Adrenal gland (tissue), 9 donors: ENCODE measurements at regions not wholly inside any gene's neighbourhood (a gene's known extent, or its start where the extent isn't known, plus 50 kb on each side); places are given as distances from the start of the nearest gene placed in this dataset.

Experiments used
- DNase-seq, 7 donors: peaks; one replicate each; pipeline ENCODE4 v3.0.0-alpha.2; 2019 to 2020
- H3K27ac ChIP-seq, 5 donors: fragments of 200-600 bp; sonication (generic) in 4 of 5; 1 replicate in 3 of 5; 2 replicates in 2 of 5; pipeline versions ENCODE4 v1.5.1 to v1.8.0; 2016 to 2020; ENCODE audit warnings: mild to moderate bottlenecking in 1 of 5
- H3K27me3 ChIP-seq: fragments of 200-600 bp; 2 replicates; pipeline ENCODE4 v1.8.0; 2021
- H3K36me3 ChIP-seq, 2 donors: fragments of 200-600 bp; replicated peaks in 1 of 2; 1 replicate in 1 of 2; 2 replicates in 1 of 2; pipeline versions ENCODE4 v1.5.1 to v1.8.0; 2018 to 2022
- H3K4me1 ChIP-seq, 2 donors: fragments of 200-600 bp; replicated peaks in 1 of 2; 1 replicate in 1 of 2; 2 replicates in 1 of 2; pipeline versions ENCODE4 v1.5.1 to v1.8.0; 2018 to 2021
- H3K4me3 ChIP-seq, 4 donors: fragments of 200-600 bp; sonication (generic) in 3 of 4; one replicate each; pipeline ENCODE4 v1.5.1; 2016 to 2018
- H3K9me3 ChIP-seq, 3 donors: fragments of 200-600 bp; sonication (generic) in 1 of 3; replicated peaks in 1 of 3; 1 replicate in 2 of 3; 2 replicates in 1 of 3; pipeline versions ENCODE4 v1.5.1 to v1.8.0; 2016 to 2021
- POLR2A ChIP-seq, 2 donors: fragments of 450-650 bp; IDR thresholded peaks; one replicate each; pipeline ENCODE4 v1.6.1; 2017; ENCODE audit warnings: antibody characterized with exemption in 2 of 2, mild to moderate bottlenecking in 2 of 2, moderate library complexity in 1 of 2
- WGBS, 4 donors: extraction: QIAGEN DNeasy Blood & Tissue Kit in 2 of 4; methylation state at CpG; one replicate each; pipeline versions ENCODE4 v1.1.5 to v1.1.7; 2013 to 2017; 5-methylcytosine and 5-hydroxymethylcytosine counted together
- intact Hi-C, 2 donors: fragments of 100-400 bp; cut with DNase I; formaldehyde crosslinking; loops; one replicate each; pipeline versions ENCODE4 v1.14.1 to v1.15.0; 2022 to 2023
- TF ChIP-seq, protein P1 (sequence below), 6 experiments: fragments of 450-650 bp in 4 of 6; fragments of 200-600 bp in 2 of 6; sonication (generic) in 1 of 6; IDR thresholded peaks; 1 replicate in 5 of 6; 2 replicates in 1 of 6; pipeline versions ENCODE4 v1.5.1 to v1.8.0; 2016 to 2021; ENCODE audit warnings: antibody characterized with exemption in 6 of 6, mild to moderate bottlenecking in 2 of 6, moderate library complexity in 1 of 6
- donor health status: healthy with polysubstance abuse.
- donor health status: Bipolar disorder and iron deficiency.
- donor health status: DM: yes; HTN: yes; CAD: no.
- donor health status: DM: no; HTN: no; CAD: no.
- donor health status: DM: no; HTN: no; CAD: no.

DNA sequence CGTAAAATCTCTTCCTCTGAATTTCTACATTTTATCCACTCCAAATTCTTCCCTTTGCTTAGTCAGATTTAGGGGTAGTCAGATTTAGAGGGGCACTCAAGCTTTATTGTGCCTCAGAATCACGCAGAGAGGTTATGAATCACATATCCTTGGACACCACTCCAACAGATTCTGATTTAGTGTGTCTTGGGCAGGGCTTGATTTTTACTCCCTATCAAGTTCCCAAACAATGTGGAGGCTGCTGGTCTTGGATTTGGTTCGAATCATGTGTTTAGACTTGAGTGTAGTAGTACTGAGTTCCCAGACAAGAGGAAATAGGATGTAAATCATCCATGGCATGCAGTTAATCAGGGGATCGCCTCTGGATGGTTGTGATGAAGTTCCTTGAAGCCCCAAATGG, 298.1 kb upstream of the CLEC14A start:
- WGBS, 4 donors = 49 to 58% (median 51%) methylated on average over 4 of the region's 4 CpGs
- no peaks in the 10 kb centered on the region for H3K9me3 ChIP-seq
- H3K27me3 ChIP-seq = no peaks in the 10 kb centered on the region
- no peak for TF ChIP-seq POLR2A (IDR thresholded peaks at IDR 0.05)
- TF ChIP-seq, protein P1, sequence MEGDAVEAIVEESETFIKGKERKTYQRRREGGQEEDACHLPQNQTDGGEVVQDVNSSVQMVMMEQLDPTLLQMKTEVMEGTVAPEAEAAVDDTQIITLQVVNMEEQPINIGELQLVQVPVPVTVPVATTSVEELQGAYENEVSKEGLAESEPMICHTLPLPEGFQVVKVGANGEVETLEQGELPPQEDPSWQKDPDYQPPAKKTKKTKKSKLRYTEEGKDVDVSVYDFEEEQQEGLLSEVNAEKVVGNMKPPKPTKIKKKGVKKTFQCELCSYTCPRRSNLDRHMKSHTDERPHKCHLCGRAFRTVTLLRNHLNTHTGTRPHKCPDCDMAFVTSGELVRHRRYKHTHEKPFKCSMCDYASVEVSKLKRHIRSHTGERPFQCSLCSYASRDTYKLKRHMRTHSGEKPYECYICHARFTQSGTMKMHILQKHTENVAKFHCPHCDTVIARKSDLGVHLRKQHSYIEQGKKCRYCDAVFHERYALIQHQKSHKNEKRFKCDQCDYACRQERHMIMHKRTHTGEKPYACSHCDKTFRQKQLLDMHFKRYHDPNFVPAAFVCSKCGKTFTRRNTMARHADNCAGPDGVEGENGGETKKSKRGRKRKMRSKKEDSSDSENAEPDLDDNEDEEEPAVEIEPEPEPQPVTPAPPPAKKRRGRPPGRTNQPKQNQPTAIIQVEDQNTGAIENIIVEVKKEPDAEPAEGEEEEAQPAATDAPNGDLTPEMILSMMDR (IDR thresholded peaks at IDR 0.05) = no peak
- intact Hi-C loops = no loop called here
- DNase-seq = no peak
- H3K36me3 ChIP-seq = no peaks in the 10 kb centered on the region
- H3K27ac ChIP-seq = no peak overlapping the region
- H3K4me1 ChIP-seq = no peaks in the 10 kb centered on the region
- H3K4me3 ChIP-seq = no peak overlapping the region

DNA sequence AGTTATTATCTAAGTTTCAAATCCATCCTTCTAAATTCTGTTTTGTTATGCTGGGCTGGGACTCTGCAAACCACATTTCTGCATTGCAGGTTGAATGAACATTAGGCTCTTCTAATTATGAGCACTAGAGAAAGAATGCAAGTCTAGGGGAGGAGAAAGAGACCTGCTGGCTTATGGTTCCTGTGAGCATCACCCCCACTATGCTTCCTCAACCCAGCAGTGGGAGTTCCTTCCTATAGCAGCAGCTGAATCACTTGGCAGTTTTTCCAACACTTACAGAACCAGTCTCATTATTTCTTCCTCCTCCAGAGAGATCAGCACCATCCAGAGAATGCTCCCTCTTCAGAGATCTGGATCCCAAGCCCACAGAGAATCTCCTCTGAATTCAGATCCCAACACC, 297.7 kb upstream of the CLEC14A start:
- TF ChIP-seq, protein P1 (IDR thresholded peaks at IDR 0.05) = no peak
- TF ChIP-seq POLR2A (IDR thresholded peaks at IDR 0.05) = no peak
- DNase-seq = no peak
- no peak overlapping the region for H3K27ac ChIP-seq
- H3K9me3 ChIP-seq = no peaks in the 10 kb centered on the region
- intact Hi-C loops = no loop called here
- no peak overlapping the region for H3K4me3 ChIP-seq
- no peaks in the 10 kb centered on the region for H3K4me1 ChIP-seq
- H3K36me3 ChIP-seq = no peaks in the 10 kb centered on the region
- H3K27me3 ChIP-seq = no peaks in the 10 kb centered on the region

GRCh38 chr14:38549564-38549963, 293.7 kb upstream of the CLEC14A start:
- intact Hi-C loops = no loop called here
- no peak for TF ChIP-seq POLR2A (IDR thresholded peaks at IDR 0.05)
- TF ChIP-seq, protein P1 (IDR thresholded peaks at IDR 0.05) = no peak
- Histone ChIP-seq H3K36me3 (no peaks in the 10 kb centered on the region), H3K4me1 (no peaks in the 10 kb centered on the region), H3K9me3 (no peaks in the 10 kb centered on the region), H3K4me3 (no peak overlapping the region), H3K27me3 (no peaks in the 10 kb centered on the region), H3K27ac (no peak overlapping the region)
- DNase-seq = no peak
- 72 to 82% (median 81%) methylated on average over 4 of the region's 4 CpGs for WGBS, 4 donors

DNA sequence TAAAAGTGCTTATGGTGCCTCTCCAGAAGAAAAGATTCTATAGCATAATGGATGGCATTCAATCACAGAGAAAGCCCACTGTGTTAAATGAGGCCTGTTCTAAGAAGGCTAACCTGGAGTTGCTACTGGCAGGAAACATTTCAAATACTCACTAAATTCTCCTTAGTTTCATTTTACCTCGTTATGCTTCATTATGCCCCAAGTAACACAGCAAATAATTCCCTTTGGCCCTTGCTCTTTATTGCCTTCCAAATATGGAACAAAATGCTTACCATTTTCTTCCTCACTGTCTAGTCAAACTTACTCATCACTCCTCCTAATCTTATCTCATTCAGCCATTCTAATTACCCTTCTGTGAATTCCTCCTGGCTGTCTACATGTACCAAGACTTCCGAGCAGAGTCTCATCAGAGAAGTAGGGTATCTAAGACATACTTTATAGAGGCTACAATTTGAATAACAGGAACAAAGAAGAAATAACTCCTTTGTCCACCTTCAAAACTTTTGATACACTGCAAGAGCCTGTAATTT, 292.1 kb upstream of the CLEC14A start:
- WGBS, 4 donors = 64 to 76% (median 69%) methylated on average over 2 of the region's 2 CpGs
- Histone ChIP-seq H3K4me3 (no peak overlapping the region), H3K4me1 (no peaks in the 10 kb centered on the region), H3K27ac (no peak overlapping the region), H3K36me3 (no peaks in the 10 kb centered on the region), H3K27me3 (no peaks in the 10 kb centered on the region), H3K9me3 (no peaks in the 10 kb centered on the region)
- TF ChIP-seq, protein P1 (IDR thresholded peaks at IDR 0.05) = no peak
- TF ChIP-seq POLR2A (IDR thresholded peaks at IDR 0.05) = no peak
- DNase-seq = no peak
- intact Hi-C loops = no loop called here
